PC-9 (cell line): ENCODE measurements at regions not wholly inside any gene's neighbourhood (a gene's known extent, or its start where the extent isn't known, plus 50 kb on each side); places are given as distances from the start of the nearest gene placed in this dataset.
A peak's percentile ranks its signal among the peaks of the same experiment; 100 is the strongest.
"Not testable (repeated sequence)": the region's sequence is repeated elsewhere in the genome, so short reads cannot be mapped to it uniquely, and the experiment has no call there.

Source experiments
- BruUV-seq: library from RNA; stranded (reverse); fragments of 400-500 nt; replicated peaks from 2 replicates; lab custom pipeline; 2021; lab: Mats Ljungman, UMichigan
- CTCF ChIA-PET: fragments of 300-600 bp; sonication (Branson Sonifier 250); formaldehyde crosslinking; loops from one replicate; lab custom pipeline; 2022; ENCODE audit warnings: antibody characterized with exemption; lab: Charles Lee
- POLR2A ChIA-PET: fragments of 300-600 bp; sonication (Branson Sonifier 250); formaldehyde crosslinking; loops from one replicate; lab custom pipeline; 2022; ENCODE audit warnings: antibody characterized with exemption; ENCODE audit not compliant: unreplicated experiment; lab: Charles Lee
- DNase-seq, 2 experiments: peaks; one replicate each; pipeline versions ENCODE4 v3.0.0 to v3.0.0-alpha.2; 2015 to 2022; ENCODE audit warnings: mixed read lengths in 1 of 2
- H2AFZ ChIP-seq: fragments of 200-600 bp; sonication (generic); 2 replicates; pipeline ENCODE4 v1.8.1; 2017; ENCODE audit warnings: antibody characterized with exemption
- H3F3A ChIP-seq: fragments of 200-600 bp; sonication (generic); 2 replicates; pipeline ENCODE4 v1.8.1; 2017; ENCODE audit warnings: antibody characterized with exemption, mild to moderate bottlenecking, low read depth; ENCODE audit not compliant: insufficient read depth
- H3K27ac ChIP-seq: fragments of 200-600 bp; sonication (generic); 2 replicates; pipeline ENCODE4 v1.6.1; 2016; ENCODE audit warnings: mixed run types
- H3K27me3 ChIP-seq: fragments of 200-600 bp; sonication (generic); 2 replicates; pipeline ENCODE4 v1.6.1; 2016; ENCODE audit warnings: low read depth, mixed run types; ENCODE audit not compliant: insufficient read depth
- H3K36me3 ChIP-seq: fragments of 200-600 bp; sonication (generic); 2 replicates; pipeline ENCODE4 v1.6.1; 2016; ENCODE audit warnings: low read depth, mixed run types
- H3K4me1 ChIP-seq: fragments of 200-600 bp; sonication (generic); replicated peaks from 2 replicates; pipeline ENCODE4 v1.6.1; 2016; ENCODE audit warnings: mixed run types; ENCODE audit not compliant: insufficient read depth
- H3K4me2 ChIP-seq: fragments of 200-600 bp; sonication (generic); 2 replicates; pipeline ENCODE4 v1.6.1; 2017; ENCODE audit warnings: mixed run types
- H3K4me3 ChIP-seq: fragments of 200-600 bp; sonication (generic); 2 replicates; pipeline ENCODE4 v1.6.1; 2016; ENCODE audit warnings: mixed run types
- H3K79me2 ChIP-seq: fragments of 200-600 bp; sonication (generic); 2 replicates; pipeline ENCODE4 v1.6.1; 2017; ENCODE audit warnings: low read depth, mixed run types
- H3K9me2 ChIP-seq: fragments of 200-600 bp; sonication (generic); 2 replicates; pipeline ENCODE4 v1.8.1; 2017; ENCODE audit warnings: mild to moderate bottlenecking; ENCODE audit not compliant: insufficient read depth
- H3K9me3 ChIP-seq: fragments of 200-600 bp; sonication (generic); 2 replicates; pipeline ENCODE4 v1.8.1; 2016; ENCODE audit warnings: low read depth; ENCODE audit not compliant: insufficient read depth
- H4K20me1 ChIP-seq: fragments of 200-600 bp; sonication (generic); 2 replicates; pipeline ENCODE4 v1.8.1; 2017; ENCODE audit not compliant: insufficient read depth
- intact Hi-C: fragments of 100-400 bp; cut with micrococcal nuclease; formaldehyde crosslinking; loops from one replicate; pipeline ENCODE4 v1.10.0; 2022; ENCODE audit not compliant: unreplicated experiment
- TF ChIP-seq, protein P1 (sequence below): fragments of 200-600 bp; sonication (generic); conservative IDR thresholded peaks from 2 replicates; pipeline ENCODE4 v1.6.1; 2017; ENCODE audit warnings: mixed run types, antibody characterized with exemption, mild to moderate bottlenecking, moderate library complexity

DNA sequence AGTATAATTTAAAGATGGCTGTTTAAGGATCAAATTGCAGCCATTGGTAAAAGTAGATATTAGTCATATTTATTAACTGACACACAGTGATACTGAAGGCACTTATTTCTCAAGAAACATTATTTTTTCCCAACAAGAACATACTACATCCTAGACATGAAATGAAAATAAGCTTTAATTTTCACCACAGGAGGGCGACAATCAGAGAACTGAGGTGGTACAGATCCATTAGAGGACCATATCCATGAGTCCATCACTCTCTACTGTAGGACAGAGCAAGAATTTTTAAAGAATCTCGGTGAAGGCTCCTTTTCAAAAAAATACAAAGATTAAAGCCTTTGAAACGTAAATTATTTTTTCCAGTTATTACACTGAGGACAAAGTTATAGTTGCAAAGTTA, 2897.0 kb upstream of the OR11H1 start:
- BruUV-seq, result not testable (repeated sequence)

DNA sequence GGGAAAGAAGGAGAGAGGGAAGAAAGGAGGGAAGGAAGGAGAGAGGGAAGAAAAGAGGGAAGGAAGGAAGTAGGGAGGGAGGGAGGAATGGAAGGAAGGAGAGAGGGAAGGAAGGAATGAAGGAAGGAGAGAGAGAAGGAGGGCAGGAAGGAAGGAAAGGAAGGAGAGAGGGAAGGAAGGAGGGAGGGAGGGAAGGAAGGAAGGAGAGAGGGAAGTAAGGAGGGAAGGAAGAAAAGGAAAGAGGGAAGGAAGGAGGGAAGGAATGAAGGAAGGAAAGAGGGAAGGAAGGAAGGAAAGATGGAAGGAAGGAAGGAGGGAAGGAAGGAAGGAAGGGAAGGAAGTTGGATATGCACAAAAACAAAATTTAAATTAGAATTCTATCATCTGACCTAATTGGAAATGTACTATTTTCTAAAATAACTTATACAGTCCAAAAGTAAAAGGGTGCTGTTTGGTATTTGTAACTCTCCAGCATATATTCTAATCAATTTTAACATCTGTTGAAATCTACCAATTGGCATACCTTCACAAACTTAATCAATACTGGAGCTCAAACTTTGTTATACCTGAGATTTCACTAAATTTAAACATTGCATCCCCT, 2890.3 kb upstream of the OR11H1 start:
- DNase-seq, H3K4me2 ChIP-seq, POLR2A ChIA-PET, H3K9me2 ChIP-seq, H3K27ac ChIP-seq, H3K4me3 ChIP-seq, H3K79me2 ChIP-seq, intact Hi-C loops, CTCF ChIA-PET, H3K9me3 ChIP-seq, H3K4me1 ChIP-seq, H3K36me3 ChIP-seq, H3F3A ChIP-seq, H2AFZ ChIP-seq, BruUV-seq, H4K20me1 ChIP-seq: not testable (repeated sequence)
- peaks cover 11% of the 10 kb centered on the region; the same call in 1 of the 2 replicates for H3K27me3 ChIP-seq

More for the DNA sequence above, 2897.0 kb upstream of the OR11H1 start:
- H3K4me2 ChIP-seq, H4K20me1 ChIP-seq, H3K9me3 ChIP-seq, H3K79me2 ChIP-seq, POLR2A ChIA-PET, H3K9me2 ChIP-seq, intact Hi-C loops, H3K27ac ChIP-seq, H3K4me3 ChIP-seq, H3F3A ChIP-seq, H3K36me3 ChIP-seq, DNase-seq, H3K27me3 ChIP-seq, H3K4me1 ChIP-seq, H2AFZ ChIP-seq, CTCF ChIA-PET: not testable (repeated sequence)
- TF ChIP-seq, protein P1, sequence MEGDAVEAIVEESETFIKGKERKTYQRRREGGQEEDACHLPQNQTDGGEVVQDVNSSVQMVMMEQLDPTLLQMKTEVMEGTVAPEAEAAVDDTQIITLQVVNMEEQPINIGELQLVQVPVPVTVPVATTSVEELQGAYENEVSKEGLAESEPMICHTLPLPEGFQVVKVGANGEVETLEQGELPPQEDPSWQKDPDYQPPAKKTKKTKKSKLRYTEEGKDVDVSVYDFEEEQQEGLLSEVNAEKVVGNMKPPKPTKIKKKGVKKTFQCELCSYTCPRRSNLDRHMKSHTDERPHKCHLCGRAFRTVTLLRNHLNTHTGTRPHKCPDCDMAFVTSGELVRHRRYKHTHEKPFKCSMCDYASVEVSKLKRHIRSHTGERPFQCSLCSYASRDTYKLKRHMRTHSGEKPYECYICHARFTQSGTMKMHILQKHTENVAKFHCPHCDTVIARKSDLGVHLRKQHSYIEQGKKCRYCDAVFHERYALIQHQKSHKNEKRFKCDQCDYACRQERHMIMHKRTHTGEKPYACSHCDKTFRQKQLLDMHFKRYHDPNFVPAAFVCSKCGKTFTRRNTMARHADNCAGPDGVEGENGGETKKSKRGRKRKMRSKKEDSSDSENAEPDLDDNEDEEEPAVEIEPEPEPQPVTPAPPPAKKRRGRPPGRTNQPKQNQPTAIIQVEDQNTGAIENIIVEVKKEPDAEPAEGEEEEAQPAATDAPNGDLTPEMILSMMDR, result peak; percentile 71

DNA sequence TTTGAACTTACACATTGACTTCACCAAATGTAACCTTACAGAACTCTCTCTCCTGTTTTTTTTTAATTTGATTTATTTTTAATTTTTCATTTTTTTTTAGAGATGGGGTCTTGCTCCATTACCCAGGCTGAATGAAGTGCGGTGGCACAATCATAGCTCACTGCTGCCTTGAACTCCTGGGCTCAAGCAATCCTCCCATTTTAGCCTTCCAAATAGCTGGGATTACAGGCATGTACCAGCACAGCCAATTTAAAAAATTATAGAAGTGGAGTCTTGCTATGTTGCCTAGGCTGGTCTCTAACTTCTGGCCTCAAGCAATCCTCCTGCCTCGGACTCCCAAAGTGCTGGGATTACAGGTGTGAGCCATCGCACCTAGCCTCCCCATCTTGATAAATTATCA, 2889.7 kb upstream of the OR11H1 start:
- CTCF ChIA-PET, H4K20me1 ChIP-seq, H3K4me1 ChIP-seq, H3K9me2 ChIP-seq, H3K79me2 ChIP-seq, intact Hi-C loops, H3K36me3 ChIP-seq, POLR2A ChIA-PET, H3K27ac ChIP-seq, BruUV-seq, H3K4me2 ChIP-seq, DNase-seq, H3F3A ChIP-seq, H3K9me3 ChIP-seq, H3K4me3 ChIP-seq, H2AFZ ChIP-seq: not testable (repeated sequence)
- H3K27me3 ChIP-seq, result peaks cover 11% of the 10 kb centered on the region; the same call in 1 of the 2 replicates
